Eye (tissue), 1 donor: ENCODE measurements at regions not wholly inside any gene's neighbourhood (a gene's known extent, or its start where the extent isn't known, plus 50 kb on each side); places are given as distances from the start of the nearest gene placed in this dataset.

Experiments
- DNase-seq: peaks from one replicate; pipeline ENCODE4 v3.0.0-alpha.2; 2015

DNA sequence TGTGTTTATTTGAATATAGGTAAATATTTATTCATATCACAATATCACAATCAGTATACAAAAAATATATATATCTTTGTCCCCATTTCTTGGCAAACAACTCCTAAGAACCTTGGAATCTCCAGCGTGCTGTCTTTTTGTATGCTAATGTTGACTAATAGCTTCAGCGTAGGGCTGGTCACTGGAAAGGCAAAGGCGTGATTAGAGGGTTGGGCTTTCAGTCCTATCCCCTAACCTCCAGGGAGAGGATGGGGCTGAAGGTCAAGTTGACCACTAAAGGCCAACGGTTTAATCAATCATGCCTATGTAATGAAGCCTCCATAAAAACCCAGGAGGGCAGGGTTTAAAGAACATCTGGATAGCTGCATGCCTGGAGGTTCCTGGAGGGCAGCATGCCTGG lies 79.6 kb upstream of the BNC2 start:
- no peak for DNase-seq

DNA sequence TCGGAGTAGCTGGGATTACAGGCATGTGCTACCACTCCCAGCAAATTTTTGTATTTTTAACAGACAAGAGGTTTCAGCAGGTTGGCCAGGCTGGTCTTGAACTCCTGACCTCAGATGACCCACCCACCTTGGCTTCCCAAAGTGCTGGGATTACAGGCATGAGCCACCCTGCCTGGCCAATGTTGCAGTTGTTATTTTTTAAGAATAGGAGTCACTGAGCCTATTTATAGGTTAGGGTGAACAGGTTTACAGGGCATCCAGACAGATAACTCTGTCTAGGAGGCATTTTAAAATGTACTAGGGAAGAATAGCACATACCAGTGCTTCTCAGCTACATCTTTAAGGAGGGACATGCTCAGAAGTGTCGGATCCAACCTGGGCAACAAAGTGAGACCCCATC lies 60.1 kb upstream of the BNC2 start:
- no peak for DNase-seq

DNA sequence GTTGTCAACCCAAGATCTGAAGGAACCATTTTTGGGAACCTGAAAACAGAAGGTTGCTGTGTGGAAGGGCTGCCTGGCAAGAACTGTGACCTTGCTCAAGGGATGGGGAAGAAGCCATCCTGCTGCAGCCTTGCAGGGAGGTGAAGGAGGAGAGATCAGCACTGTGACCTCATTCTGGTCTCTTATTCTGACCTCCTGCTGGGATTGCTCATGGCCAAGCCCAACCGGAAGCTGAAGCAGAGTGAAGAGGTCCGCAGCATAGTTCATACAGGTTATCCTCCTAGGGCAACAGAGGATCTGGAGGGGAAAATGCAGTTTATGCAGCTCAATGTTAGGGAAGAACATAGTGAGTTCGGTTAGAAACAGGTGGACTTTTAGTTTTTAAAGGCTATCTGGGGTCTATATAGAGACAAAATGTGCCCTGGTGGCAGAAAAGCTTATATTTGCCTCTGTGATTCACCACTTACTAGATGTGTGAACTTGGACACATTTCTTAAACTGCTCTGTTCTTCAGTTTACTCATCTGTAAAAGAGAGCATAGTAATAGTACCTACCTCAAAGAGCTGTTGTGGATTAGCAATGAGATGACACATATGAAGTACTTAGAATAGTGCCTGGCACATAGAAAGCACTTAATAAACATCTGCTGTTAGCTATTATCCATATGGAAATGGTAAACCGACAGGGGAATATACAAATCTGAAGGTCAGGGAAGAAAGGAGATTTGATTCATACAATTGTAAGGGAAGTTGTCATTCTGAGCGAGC lies 57.9 kb upstream of the BNC2 start:
- DNase-seq = no peak

DNA sequence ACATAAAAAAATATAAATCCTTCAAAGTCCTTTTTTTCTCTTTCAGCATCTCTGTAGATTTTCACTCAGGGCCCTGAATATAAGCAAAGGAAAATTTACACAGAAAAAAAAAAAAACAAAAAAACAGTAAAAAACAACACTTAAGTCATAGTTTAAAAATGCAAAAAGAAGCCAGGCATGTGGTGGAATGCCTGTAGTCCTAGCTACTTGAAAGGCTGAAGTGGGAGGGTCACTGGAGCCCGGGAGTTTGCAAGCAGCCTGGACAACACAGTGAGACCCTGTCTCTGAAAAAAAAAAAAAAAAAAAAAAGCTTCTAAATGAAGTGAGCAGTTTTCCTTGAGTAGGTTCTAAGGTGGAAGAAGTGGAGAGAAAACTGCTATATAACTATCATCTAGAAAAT lies 55.0 kb upstream of the BNC2 start:
- DNase-seq = no peak

DNA sequence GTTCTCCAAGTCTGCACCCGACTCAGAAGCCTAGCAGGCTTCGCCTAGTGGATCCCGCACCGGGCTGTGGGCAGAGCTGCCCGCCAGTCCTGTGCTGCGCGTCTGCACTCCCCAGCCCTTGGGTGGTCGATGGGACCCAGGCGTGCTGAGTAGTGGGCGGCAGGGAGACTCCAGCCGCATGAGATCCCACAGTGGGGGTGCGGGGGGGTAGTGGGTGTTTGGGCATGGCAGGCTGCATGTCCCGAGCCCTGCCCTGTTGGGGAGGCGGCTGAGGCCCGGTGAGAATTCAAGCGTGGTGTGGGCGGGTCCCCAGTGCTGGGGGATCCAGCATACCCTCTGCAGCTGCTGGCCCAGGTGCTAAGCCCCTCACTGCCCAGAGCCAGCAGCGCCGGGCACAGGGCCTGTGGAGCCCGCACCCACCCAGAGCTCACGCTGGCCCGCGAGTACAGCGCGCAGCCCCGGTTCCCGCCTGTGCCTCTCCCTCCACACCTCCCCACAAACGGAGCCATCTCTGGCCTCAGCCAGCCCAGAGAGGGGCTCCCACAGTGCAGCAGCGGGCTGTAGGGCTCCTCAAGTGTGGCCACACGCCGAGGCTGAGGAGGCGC lies 53.9 kb upstream of the BNC2 start:
- no peak for DNase-seq

DNA sequence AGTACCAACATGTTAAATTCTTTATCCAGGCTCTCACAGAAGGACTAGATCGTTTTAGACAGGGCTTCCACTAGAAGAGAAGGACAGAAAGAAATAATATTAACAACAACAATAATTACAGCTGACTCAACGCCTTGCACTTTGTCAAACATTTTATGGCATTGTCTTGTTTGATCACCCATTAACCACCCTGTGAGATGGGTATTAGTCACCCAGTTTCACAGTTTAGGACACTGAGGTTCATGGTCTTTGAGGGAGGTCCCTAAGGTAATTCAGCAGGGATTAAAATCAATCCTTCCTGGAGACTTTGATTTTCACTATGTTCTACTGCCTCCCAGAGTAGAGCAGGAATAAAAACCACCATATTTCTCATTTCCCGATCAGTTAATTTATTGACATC lies 51.4 kb upstream of the BNC2 start:
- DNase-seq = no peak
